GM21786 (cell line): ENCODE measurements at regions not wholly inside any gene's neighbourhood (a gene's known extent, or its start where the extent isn't known, plus 50 kb on each side); places are given as distances from the start of the nearest gene placed in this dataset.
"Not testable (repeated sequence)": the region's sequence is repeated elsewhere in the genome, so short reads cannot be mapped to it uniquely, and the experiment has no call there.

Experiments
- ATAC-seq: cut with Tn5 transposase; IDR thresholded peaks from one replicate; pipeline ENCODE4 v1.9.1; 2021; ENCODE audit not compliant: unreplicated experiment

- ATAC-seq: no peak
Observed at GRCh38 chr4:66486068-66486467, 815.8 kb upstream of the EPHA5 start.

GRCh38 chr4:66482186-66482585, 811.9 kb upstream of the EPHA5 start:
- ATAC-seq: no peak

- no peak for ATAC-seq
Observed at GRCh38 chr4:66475596-66475995, 805.3 kb upstream of the EPHA5 start.

- ATAC-seq: no peak
Observed at GRCh38 chr4:66465111-66465510, 794.8 kb upstream of the EPHA5 start.

- not testable (repeated sequence) for ATAC-seq
Observed at GRCh38 chr4:66462890-66463289, 792.6 kb upstream of the EPHA5 start.

- no peak for ATAC-seq
Observed at GRCh38 chr4:66451741-66452140, 781.5 kb upstream of the EPHA5 start.

- ATAC-seq: no peak
Observed at GRCh38 chr4:66443008-66443407, 772.7 kb upstream of the EPHA5 start.

- no peak for ATAC-seq
Observed at GRCh38 chr4:66439508-66439907, 769.2 kb upstream of the EPHA5 start.

- ATAC-seq: no peak
Observed at GRCh38 chr4:66433706-66434105, 763.4 kb upstream of the EPHA5 start.

GRCh38 chr4:66430856-66431255, 760.6 kb upstream of the EPHA5 start:
- ATAC-seq: no peak

GRCh38 chr4:66429276-66429675, 759.0 kb upstream of the EPHA5 start:
- ATAC-seq: no peak

- no peak for ATAC-seq
Observed at GRCh38 chr4:66416425-66416824, 746.1 kb upstream of the EPHA5 start.

GRCh38 chr4:66404141-66404540, 733.9 kb upstream of the EPHA5 start:
- no peak for ATAC-seq

- ATAC-seq: no peak
Observed at GRCh38 chr4:66376921-66377320, 706.6 kb upstream of the EPHA5 start.

- ATAC-seq: no peak
Observed at GRCh38 chr4:66376396-66376795, 706.1 kb upstream of the EPHA5 start.

- no peak for ATAC-seq
Observed at GRCh38 chr4:66373268-66373667, 703.0 kb upstream of the EPHA5 start.

GRCh38 chr4:66372706-66373105, 702.4 kb upstream of the EPHA5 start:
- no peak for ATAC-seq

- ATAC-seq: no peak
Observed at GRCh38 chr4:66367043-66367660, 696.9 kb upstream of the EPHA5 start.

GRCh38 chr4:66360395-66360794, 690.1 kb upstream of the EPHA5 start:
- not testable (repeated sequence) for ATAC-seq

GRCh38 chr4:66357316-66357715, 687.0 kb upstream of the EPHA5 start:
- ATAC-seq: no peak

GRCh38 chr4:66355328-66355727, 685.0 kb upstream of the EPHA5 start:
- no peak for ATAC-seq

- no peak for ATAC-seq
Observed at GRCh38 chr4:66351761-66352160, 681.5 kb upstream of the EPHA5 start.

GRCh38 chr4:66340286-66340893, 670.1 kb upstream of the EPHA5 start:
- no peak for ATAC-seq
